ENCODE measurements at regions not wholly inside any gene's neighbourhood (a gene's known extent, or its start where the extent isn't known, plus 50 kb on each side); places are given as distances from the start of the nearest gene placed in this dataset.
A peak's percentile ranks its signal among the peaks of the same experiment; 100 is the strongest.

- H3K27ac ChIP-seq (ENCODE audit: low read depth, low read length): no peak overlapping the region
- Mint-ChIP-seq H3K36me3 (ENCODE audit: low read depth) (peaks cover 24% of the 10 kb centered on the region), H3K27me3 (ENCODE audit: insufficient read depth) (no peaks in the 10 kb centered on the region), H3K4me1 (peaks cover 7% of the 10 kb centered on the region), H3K9me3 (peaks cover 3% of the 10 kb centered on the region), H3K27ac (no peak overlapping the region), H3K4me3 (no peak overlapping the region)
- no peak for DNase-seq
- WGBS, 2 experiments (ENCODE audit: insufficient coverage in 1 of 2, insufficient read length in 1 of 2): 91% methylated on average over 3 of the region's 3 CpGs; no CpG with 5 or more reads in 1 of the 2 experiments
- H3K4me3 ChIP-seq (ENCODE audit: low read length): no peak overlapping the region
- H3K9me3 ChIP-seq (ENCODE audit: control insufficient read depth, low read length): peaks cover 19% of the 10 kb centered on the region
- H3K27me3 ChIP-seq (ENCODE audit: control insufficient read depth, insufficient read depth, low read length, poor library complexity, severe bottlenecking): no peaks in the 10 kb centered on the region
- H3K9ac ChIP-seq (ENCODE audit: extremely low read depth, low read length, poor library complexity, severe bottlenecking): no peak overlapping the region
- TF ChIP-seq CTCF (conservative IDR thresholded peaks at IDR 0.05): no peak
- no peaks in the 10 kb centered on the region for H3K4me1 ChIP-seq (ENCODE audit: control insufficient read depth, insufficient read depth, low read length)
- H3K36me3 ChIP-seq (ENCODE audit: control insufficient read depth, insufficient read depth, low read length): no peaks in the 10 kb centered on the region
These were observed 54.0 kb upstream of the ANKRD28 start for GRCh38 chr3:15851735-15852134.

- no peaks in the 10 kb centered on the region for H3K27me3 Mint-ChIP-seq (ENCODE audit: insufficient read depth)
- TF ChIP-seq CTCF (conservative IDR thresholded peaks at IDR 0.05): peak; percentile 52
- peak overlapping the region; percentile 68 for H3K27ac Mint-ChIP-seq
- H3K27ac ChIP-seq (ENCODE audit: low read depth, low read length): peak overlapping the region; percentile 28
- H3K36me3 Mint-ChIP-seq (ENCODE audit: low read depth): peaks cover 8% of the 10 kb centered on the region
- peaks cover 19% of the 10 kb centered on the region for H3K4me1 Mint-ChIP-seq
- H3K4me3 Mint-ChIP-seq: peak overlapping the region; percentile 76
- no peaks in the 10 kb centered on the region for H3K27me3 ChIP-seq (ENCODE audit: control insufficient read depth, insufficient read depth, low read length, poor library complexity, severe bottlenecking)
- H3K4me3 ChIP-seq (ENCODE audit: low read length): peak overlapping the region; percentile 93
- no peaks in the 10 kb centered on the region for H3K36me3 ChIP-seq (ENCODE audit: control insufficient read depth, insufficient read depth, low read length)
- peak; percentile 89 for DNase-seq
- 3 to 12% methylated on average over 11 to 70 of the region's 70 CpGs for WGBS, 2 experiments (ENCODE audit: insufficient coverage in 1 of 2, insufficient read length in 1 of 2)
- H3K9me3 ChIP-seq (ENCODE audit: control insufficient read depth, low read length): no peaks in the 10 kb centered on the region
- peak overlapping the region; percentile 37 for H3K9ac ChIP-seq (ENCODE audit: extremely low read depth, low read length, poor library complexity, severe bottlenecking)
- H3K9me3 Mint-ChIP-seq: no peaks in the 10 kb centered on the region
- peaks cover 6% of the 10 kb centered on the region for H3K4me1 ChIP-seq (ENCODE audit: control insufficient read depth, insufficient read depth, low read length)
These were observed 61.0 kb upstream of the ANKRD28 start for GRCh38 chr3:15858547-15859506.

GRCh38 chr3:15859507-15860013 is 61.8 kb upstream of the ANKRD28 start:
- peak overlapping the region; percentile 87 for H3K27ac Mint-ChIP-seq
- Histone ChIP-seq H3K9ac (ENCODE audit: extremely low read depth, low read length, poor library complexity, severe bottlenecking) (no peak overlapping the region), H3K4me3 (ENCODE audit: low read length) (peak overlapping the region; percentile 76), H3K27me3 (ENCODE audit: control insufficient read depth, insufficient read depth, low read length, poor library complexity, severe bottlenecking) (no peaks in the 10 kb centered on the region), H3K9me3 (ENCODE audit: control insufficient read depth, low read length) (no peaks in the 10 kb centered on the region), H3K27ac (ENCODE audit: low read depth, low read length) (peak overlapping the region; percentile 28), H3K4me1 (ENCODE audit: control insufficient read depth, insufficient read depth, low read length) (peaks cover 6% of the 10 kb centered on the region), H3K36me3 (ENCODE audit: control insufficient read depth, insufficient read depth, low read length) (no peaks in the 10 kb centered on the region)
- H3K9me3 Mint-ChIP-seq: no peaks in the 10 kb centered on the region
- no peak for TF ChIP-seq CTCF (conservative IDR thresholded peaks at IDR 0.05)
- DNase-seq: peak; percentile 93
- H3K4me3 Mint-ChIP-seq: peak overlapping the region; percentile 76
- H3K4me1 Mint-ChIP-seq: peaks cover 19% of the 10 kb centered on the region
- 0% methylated on average over 72 of the region's 73 CpGs; no CpG with 5 or more reads in 1 of the 2 experiments for WGBS, 2 experiments (ENCODE audit: insufficient coverage in 1 of 2, insufficient read length in 1 of 2)
- peaks cover under 1% of the 10 kb centered on the region for H3K36me3 Mint-ChIP-seq (ENCODE audit: low read depth)
- no peaks in the 10 kb centered on the region for H3K27me3 Mint-ChIP-seq (ENCODE audit: insufficient read depth)

Measured in endodermal cell (in vitro differentiated cells).